Esophagus muscularis mucosa (tissue), 3 donors: ENCODE measurements at regions not wholly inside any gene's neighbourhood (a gene's known extent, or its start where the extent isn't known, plus 50 kb on each side); places are given as distances from the start of the nearest gene placed in this dataset.
"Not testable (repeated sequence)": the region's sequence is repeated elsewhere in the genome, so short reads cannot be mapped to it uniquely, and the experiment has no call there.

Source experiments
- CTCF ChIP-seq, 3 experiments: fragments of 200-600 bp in 2 of 3; fragments of 450-650 bp in 1 of 3; sonication (generic) in 2 of 3; IDR thresholded peaks; one replicate each; pipeline ENCODE4 v1.5.1; 2017 to 2019; ENCODE audit warnings: antibody characterized with exemption in 3 of 3, mild to moderate bottlenecking in 2 of 3, moderate library complexity in 1 of 3
- POLR2A ChIP-seq: fragments of 450-650 bp; IDR thresholded peaks from one replicate; pipeline ENCODE4 v1.6.1; 2017; ENCODE audit warnings: antibody characterized with exemption, moderate library complexity, mild to moderate bottlenecking, low read depth

- TF ChIP-seq POLR2A: not testable (repeated sequence)
- peak in 1 of 3 experiments; percentile 11 for TF ChIP-seq CTCF (IDR thresholded peaks at IDR 0.05)
Observed at GRCh38 chr1:206384029-206384807, 86.1 kb upstream of the IKBKE start.
